GM12878 (cell line): ENCODE measurements at regions not wholly inside any gene's neighbourhood (a gene's known extent, or its start where the extent isn't known, plus 50 kb on each side); places are given as distances from the start of the nearest gene placed in this dataset.
"Not testable (repeated sequence)": the region's sequence is repeated elsewhere in the genome, so short reads cannot be mapped to it uniquely, and the experiment has no call there.

ENCODE experiments used
- ATAC-seq: fragments of 200-7000 bp; cut with Tn5 transposase; 3 replicates; pipeline ENCODE4 v1.9.1; 2020; ENCODE audit warnings: mild to moderate bottlenecking, moderate library complexity
- BruUV-seq: library from RNA; stranded (reverse); fragments of 400-500 nt; replicated peaks from 2 replicates; lab custom pipeline; 2021; lab: Mats Ljungman, UMichigan
- CTCF ChIA-PET: fragments of 300-600 bp; sonication (Branson Sonifier 250); formaldehyde crosslinking; extraction: SDS; loops from one replicate; lab custom pipeline; 2021; ENCODE audit warnings: inconsistent platforms; lab: Yijun Ruan, JAX
- POLR2A ChIA-PET: fragments of 350-600 bp; formaldehyde crosslinking; extraction: SDS; loops from one replicate; lab custom pipeline; 2021; ENCODE audit warnings: inconsistent platforms; lab: Charles Lee
- RAD21 ChIA-PET: fragments of 300-600 bp; sonication (Branson Sonifier 250); formaldehyde crosslinking; loops from one replicate; lab custom pipeline; 2023; ENCODE audit warnings: antibody characterized with exemption; ENCODE audit not compliant: unreplicated experiment; lab: Charles Lee
- SMC1A ChIA-PET: fragments of 300-600 bp; sonication (Branson Sonifier 250); formaldehyde crosslinking; loops from one replicate; lab custom pipeline; 2023; ENCODE audit not compliant: unreplicated experiment, uncharacterized antibody; lab: Charles Lee
- DNase-seq: peaks from one replicate; pipeline ENCODE4 v3.0.0-alpha.2; 2011; ENCODE audit warnings: low read depth, low spot score
- FAIRE-seq: peaks from 3 replicates; lab custom pipeline; 2011; peaks lifted over from hg19 to GRCh38; lab: Jason Lieb, UNC
- H2AFZ ChIP-seq: 2 replicates; pipeline ENCODE4 v1.6.0; 2011; ENCODE audit warnings: low read depth, low read length, control low read depth; ENCODE audit not compliant: control insufficient read depth
- H3K27ac ChIP-seq: 2 replicates; pipeline ENCODE4 v1.5.1; 2011; ENCODE audit warnings: control low read depth; ENCODE audit not compliant: control insufficient read depth, insufficient read depth
- H3K27me3 ChIP-seq, 2 experiments: replicated peaks in 1 of 2; 2 replicates each; pipeline versions ENCODE4 v1.6.0 to v1.6.1; 2011; ENCODE audit warnings: low read length in 1 of 2; ENCODE audit not compliant: control insufficient read depth in 2 of 2, insufficient read depth in 2 of 2
- H3K36me3 ChIP-seq, 2 experiments: 2 replicates each; pipeline ENCODE4 v1.5.1; 2011; ENCODE audit warnings: low read length in 1 of 2; ENCODE audit not compliant: control insufficient read depth in 2 of 2, insufficient read depth in 2 of 2
- H3K4me1 ChIP-seq: 2 replicates; pipeline ENCODE4 v1.6.1; 2011; ENCODE audit warnings: mild to moderate bottlenecking, low read length, moderate library complexity, mixed read lengths; ENCODE audit not compliant: control insufficient read depth, insufficient read depth
- H3K4me2 ChIP-seq: 2 replicates; pipeline ENCODE4 v1.6.0; 2011; ENCODE audit warnings: control low read depth; ENCODE audit not compliant: control insufficient read depth, insufficient read depth
- H3K4me3 ChIP-seq: fragments of 200-600 bp; sonication (generic); 2 replicates; pipeline ENCODE4 v1.5.1; 2016
- H3K79me2 ChIP-seq: 2 replicates; pipeline ENCODE4 v1.6.0; 2011; ENCODE audit warnings: low read length; ENCODE audit not compliant: control insufficient read depth, insufficient read depth
- H3K9ac ChIP-seq: 2 replicates; pipeline ENCODE4 v1.8.0; 2011; ENCODE audit warnings: low read length, control low read depth, mixed read lengths; ENCODE audit not compliant: control insufficient read depth, insufficient read depth
- H3K9me3 ChIP-seq: replicated peaks from 3 replicates; pipeline ENCODE4 v1.5.1; 2011; ENCODE audit warnings: mild to moderate bottlenecking, low read length; ENCODE audit not compliant: control insufficient read depth, insufficient read depth
- H4K20me1 ChIP-seq: 2 replicates; pipeline ENCODE4 v1.6.0; 2011; ENCODE audit not compliant: control insufficient read depth, insufficient read depth
- WGBS: methylation state at CpG from one replicate; pipeline ENCODE4 v1.1.6; 2016; ENCODE audit warnings: low lambda C conversion rate; ENCODE audit not compliant: insufficient replicate concordance, insufficient coverage; ENCODE audit errors: missing lambda C conversion rate; 5-methylcytosine and 5-hydroxymethylcytosine counted together
- in situ Hi-C: fragments of 300-500 bp; cut with MboI; formaldehyde crosslinking; loops from 9 replicates; pipeline ENCODE4 v1.14.3; 2018; ENCODE audit warnings: mixed read lengths
- intact Hi-C: fragments of 100-400 bp; cut with micrococcal nuclease; formaldehyde crosslinking; loops from one replicate; pipeline ENCODE4 v1.14.2; 2022; ENCODE audit not compliant: unreplicated experiment

DNA sequence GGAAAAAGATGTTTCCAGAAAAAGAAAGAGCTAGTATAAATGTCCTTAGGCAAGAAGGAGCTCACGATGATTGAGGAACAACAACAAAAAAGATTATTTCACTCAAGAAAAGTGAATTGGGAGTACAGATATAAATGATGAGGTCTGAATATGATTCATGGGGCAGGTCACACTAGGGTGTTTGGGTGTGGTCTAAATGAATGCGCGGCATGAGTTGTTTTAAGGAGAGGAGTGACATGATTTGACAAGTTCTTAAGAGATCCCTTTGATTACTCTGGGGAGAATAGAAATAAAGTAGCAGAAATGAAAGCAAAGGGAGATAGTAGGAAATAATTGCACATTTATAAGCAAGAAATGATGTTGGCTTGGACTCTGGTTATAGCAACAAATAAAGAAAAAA is 59.3 kb downstream of the NUTM2D start:
- H4K20me1 ChIP-seq, in situ Hi-C loops, H3K9me3 ChIP-seq, H3K4me3 ChIP-seq, SMC1A ChIA-PET, H3K4me2 ChIP-seq, H3K79me2 ChIP-seq, FAIRE-seq, BruUV-seq, H3K27ac ChIP-seq, H2AFZ ChIP-seq, H3K36me3 ChIP-seq, CTCF ChIA-PET, DNase-seq, POLR2A ChIA-PET, ATAC-seq, H3K27me3 ChIP-seq, RAD21 ChIA-PET, intact Hi-C loops, H3K4me1 ChIP-seq, H3K9ac ChIP-seq: not testable (repeated sequence)
- 78% methylated on average over 3 of the region's 3 CpGs for WGBS

DNA sequence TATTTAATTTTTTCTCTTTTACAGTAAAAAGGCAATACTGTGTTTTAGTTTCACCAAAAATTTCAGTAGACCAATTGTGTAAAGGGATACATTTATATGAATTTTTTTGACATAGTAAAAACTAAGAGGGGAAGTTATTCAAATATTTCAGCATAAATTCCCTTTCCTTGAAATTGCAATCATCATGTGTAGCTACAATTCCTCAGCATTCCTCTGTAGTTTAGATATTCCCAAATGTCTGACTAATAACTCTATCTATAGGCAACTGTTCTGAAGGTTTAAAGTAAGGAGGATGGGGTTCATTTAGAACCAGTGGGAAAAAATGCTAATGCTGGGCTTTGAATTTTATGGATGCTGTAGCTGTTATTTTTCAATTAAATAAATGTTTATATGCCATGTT is 65.1 kb downstream of the NUTM2D start:
- ATAC-seq, H3K27me3 ChIP-seq, H2AFZ ChIP-seq, in situ Hi-C loops, H3K27ac ChIP-seq, RAD21 ChIA-PET, H4K20me1 ChIP-seq, CTCF ChIA-PET, DNase-seq, SMC1A ChIA-PET, intact Hi-C loops, H3K9ac ChIP-seq, FAIRE-seq, POLR2A ChIA-PET, H3K9me3 ChIP-seq, H3K4me1 ChIP-seq, H3K4me2 ChIP-seq, BruUV-seq, H3K79me2 ChIP-seq, H3K36me3 ChIP-seq, H3K4me3 ChIP-seq: not testable (repeated sequence)

DNA sequence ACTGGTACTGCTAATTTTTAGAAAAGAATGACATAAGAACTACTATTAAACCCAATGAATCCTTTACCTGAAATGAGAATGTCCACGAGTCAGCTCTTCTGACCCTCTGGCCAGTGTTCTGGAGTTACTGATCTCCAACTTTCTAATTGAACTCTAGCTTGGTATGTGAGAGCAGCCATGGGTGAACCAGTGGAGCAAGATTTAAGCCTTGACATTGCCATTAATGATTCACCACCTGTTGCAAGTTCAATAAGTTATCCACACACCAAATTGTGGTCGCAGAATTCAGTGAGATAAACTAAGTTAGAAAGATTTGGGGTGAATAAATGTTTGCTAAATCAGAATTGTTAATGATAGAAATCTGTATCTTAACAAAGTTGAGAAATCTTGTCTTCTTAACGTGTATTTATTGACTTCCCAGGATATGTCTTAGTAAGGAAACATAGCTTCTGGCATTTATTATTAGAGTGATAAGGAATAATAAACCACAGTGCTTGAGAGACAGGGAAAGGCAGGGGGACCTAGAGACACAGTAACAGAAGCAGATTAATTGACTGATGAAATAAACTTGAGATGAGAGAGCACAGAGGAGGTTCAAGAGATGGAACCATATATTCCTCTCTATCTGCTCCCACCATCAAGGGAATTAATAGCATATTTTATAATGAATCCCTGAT is 67.3 kb downstream of the NUTM2D start:
- ATAC-seq, H3K4me1 ChIP-seq, FAIRE-seq, BruUV-seq, H3K9ac ChIP-seq, DNase-seq, CTCF ChIA-PET, POLR2A ChIA-PET, RAD21 ChIA-PET, in situ Hi-C loops, SMC1A ChIA-PET, H2AFZ ChIP-seq, intact Hi-C loops, H3K27me3 ChIP-seq, H3K36me3 ChIP-seq, H3K79me2 ChIP-seq, H3K27ac ChIP-seq, H3K4me2 ChIP-seq, H4K20me1 ChIP-seq, H3K9me3 ChIP-seq, H3K4me3 ChIP-seq: not testable (repeated sequence)
- 11% methylated on average over 3 of the region's 3 CpGs for WGBS

DNA sequence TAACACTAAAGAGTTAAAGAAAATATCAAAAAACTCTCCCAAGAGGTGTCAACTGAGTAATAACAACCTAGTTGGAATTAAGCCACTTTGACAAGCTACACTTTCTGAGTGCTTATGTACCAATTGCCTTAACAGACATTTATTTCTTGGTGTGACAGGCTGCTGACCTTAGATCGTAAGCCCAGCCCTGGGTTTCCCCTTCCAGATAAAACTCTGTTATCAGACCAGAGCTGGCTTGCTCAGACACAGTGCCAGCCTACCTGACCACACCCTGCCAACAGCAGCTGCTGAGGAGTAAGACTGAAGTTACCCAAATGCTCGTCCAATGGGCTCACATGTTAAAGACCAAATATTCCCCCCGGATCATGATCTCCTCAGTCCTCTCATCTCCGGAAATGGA is 70.9 kb upstream of the MINPP1 start:
- ATAC-seq, POLR2A ChIA-PET, H2AFZ ChIP-seq, in situ Hi-C loops, intact Hi-C loops, H3K4me3 ChIP-seq, CTCF ChIA-PET, H3K9me3 ChIP-seq, H3K4me1 ChIP-seq, SMC1A ChIA-PET, H3K79me2 ChIP-seq, H4K20me1 ChIP-seq, BruUV-seq, H3K9ac ChIP-seq, H3K27ac ChIP-seq, H3K27me3 ChIP-seq, DNase-seq, FAIRE-seq, H3K36me3 ChIP-seq, RAD21 ChIA-PET, H3K4me2 ChIP-seq: not testable (repeated sequence)
- WGBS: 89% methylated on average over 1 of the region's 4 CpGs
